ENCODE measurements at regions not wholly inside any gene's neighbourhood (a gene's known extent, or its start where the extent isn't known, plus 50 kb on each side); places are given as distances from the start of the nearest gene placed in this dataset.

GRCh38 chr6:121503589-121503991 lies 68.1 kb downstream of the GJA1 start:
- TF ChIP-seq EZH2 (IDR thresholded peaks at IDR 0.05; ENCODE audit: insufficient read depth, poor library complexity, severe bottlenecking): no peak
- TF ChIP-seq EZH2phosphoT487 (IDR thresholded peaks at IDR 0.05; ENCODE audit: insufficient read depth, low read depth): no peak
